Tibial artery (tissue), 4 donors: ENCODE measurements at regions not wholly inside any gene's neighbourhood (a gene's known extent, or its start where the extent isn't known, plus 50 kb on each side); places are given as distances from the start of the nearest gene placed in this dataset.

Experiments used
- DNase-seq, 2 donors: peaks; one replicate each; pipeline ENCODE4 v3.0.0-alpha.2; 2019
- H3K27ac ChIP-seq, 2 donors: fragments of 200-600 bp; sonication (generic) in 1 of 2; 1 replicate in 1 of 2; 2 replicates in 1 of 2; pipeline ENCODE4 v1.5.1; 2018 to 2019; ENCODE audit warnings: mild to moderate bottlenecking in 1 of 2
- H3K27me3 ChIP-seq, 2 donors: fragments of 200-600 bp; sonication (generic) in 1 of 2; one replicate each; pipeline versions ENCODE4 v1.5.1 to v1.6.0; 2016 to 2019
- H3K36me3 ChIP-seq, 3 donors: fragments of 200-600 bp; sonication (generic) in 2 of 3; one replicate each; pipeline ENCODE4 v1.5.1; 2016 to 2019; ENCODE audit warnings: mild to moderate bottlenecking in 2 of 3
- H3K4me1 ChIP-seq, 4 donors: fragments of 200-600 bp; sonication (generic) in 2 of 4; 1 replicate in 3 of 4; 2 replicates in 1 of 4; pipeline ENCODE4 v1.5.1; 2016 to 2019
- H3K4me3 ChIP-seq, 2 donors: fragments of 200-600 bp; sonication (generic) in 1 of 2; 1 replicate in 1 of 2; 2 replicates in 1 of 2; pipeline ENCODE4 v1.5.1; 2018 to 2019; ENCODE audit warnings: mild to moderate bottlenecking in 2 of 2
- H3K9me3 ChIP-seq, 3 donors: fragments of 200-600 bp; sonication (generic) in 1 of 3; one replicate each; pipeline ENCODE4 v1.5.1; 2016 to 2019
- CTCF ChIP-seq, 2 experiments: fragments of 200-600 bp in 1 of 2; fragments of 450-650 bp in 1 of 2; IDR thresholded peaks; one replicate each; pipeline ENCODE4 v1.5.1; 2017 to 2019; ENCODE audit warnings: antibody characterized with exemption in 2 of 2, mild to moderate bottlenecking in 1 of 2, moderate library complexity in 1 of 2
- intact Hi-C: fragments of 100-400 bp; cut with DNase I; formaldehyde crosslinking; loops from one replicate; pipeline ENCODE4 v1.15.0; 2023; ENCODE audit warnings: low total_unique reads

GRCh38 chr19:27765397-27765796 is 1447.6 kb downstream of the UQCRFS1 start:
- TF ChIP-seq CTCF (IDR thresholded peaks at IDR 0.05), result no peak

DNA sequence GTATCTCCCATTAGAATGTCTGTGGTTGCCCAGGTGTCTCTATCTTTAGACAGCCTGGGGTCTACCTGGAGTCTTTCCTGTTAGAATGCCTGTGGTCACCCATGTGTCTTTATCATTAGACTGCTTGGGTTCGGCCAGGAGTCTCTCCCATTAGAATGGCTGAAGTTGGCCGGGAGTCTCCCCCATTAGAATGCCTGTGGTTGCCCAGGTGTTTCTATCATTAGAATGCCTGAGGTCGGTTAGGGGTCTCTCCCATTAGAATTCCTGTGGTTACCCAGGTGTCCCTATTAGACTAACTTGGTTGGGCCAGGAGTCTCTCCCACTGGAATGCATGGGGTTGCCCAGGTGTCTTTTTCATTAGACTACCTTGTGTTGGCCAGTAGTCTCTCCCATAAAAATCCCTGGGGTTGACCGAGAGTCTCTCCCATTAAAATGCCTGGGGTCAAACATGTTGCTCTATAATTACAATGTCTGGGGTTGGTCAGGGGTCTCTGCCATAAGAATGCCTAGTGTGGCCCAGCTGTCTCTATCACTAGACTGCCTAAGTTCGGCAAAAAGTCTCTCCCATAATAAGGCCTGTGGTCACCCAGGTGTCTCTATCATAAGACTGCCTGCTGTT is 1448.7 kb downstream of the UQCRFS1 start:
- Histone ChIP-seq H3K4me1 (no peaks in the 10 kb centered on the region), H3K9me3 (peaks cover 13 to 96% (median 86%) of the 10 kb centered on the region in 3 donors), H3K27me3 (no peaks in the 10 kb centered on the region), H3K36me3 (no peaks in the 10 kb centered on the region), H3K27ac (no peak overlapping the region), H3K4me3 (no peak overlapping the region)
- intact Hi-C loops, result no loop called here
- TF ChIP-seq CTCF (IDR thresholded peaks at IDR 0.05), result no peak
- no peak for DNase-seq

More at GRCh38 chr19:27765397-27765796, 1447.6 kb downstream of the UQCRFS1 start:
- H3K36me3 ChIP-seq, result peaks cover 0 to 5% (median 0%) of the 10 kb centered on the region in 3 donors
- H3K9me3 ChIP-seq, result peaks cover 13 to 96% (median 88%) of the 10 kb centered on the region in 3 donors
- no peaks in the 10 kb centered on the region for H3K27me3 ChIP-seq
- intact Hi-C loops, result no loop called here
- no peak for DNase-seq
- H3K27ac ChIP-seq, result no peak overlapping the region
- H3K4me1 ChIP-seq, result no peaks in the 10 kb centered on the region
- no peak overlapping the region for H3K4me3 ChIP-seq

DNA sequence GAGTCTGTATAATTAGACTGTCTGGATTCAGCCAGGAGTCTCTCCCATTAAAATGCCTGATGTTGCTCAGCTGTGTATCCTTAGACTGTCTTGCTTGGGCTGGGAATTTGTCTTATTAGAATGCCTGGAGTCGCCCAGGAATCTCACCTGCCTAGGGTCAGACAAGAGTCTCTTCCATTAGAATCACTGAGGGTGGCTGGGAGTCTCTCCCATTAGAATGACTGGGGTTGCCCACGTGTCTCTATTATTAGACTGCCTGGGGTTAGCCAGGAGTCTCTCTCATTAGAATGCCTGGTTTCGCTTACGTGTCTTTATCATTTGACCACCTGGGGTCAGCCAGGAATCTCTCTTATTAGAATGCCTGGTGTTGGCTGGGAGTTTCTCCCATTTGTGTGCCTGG is 1450.0 kb downstream of the UQCRFS1 start:
- Histone ChIP-seq H3K27ac (no peak overlapping the region), H3K36me3 (no peaks in the 10 kb centered on the region), H3K9me3 (peaks cover 8 to 93% (median 81%) of the 10 kb centered on the region in 3 donors), H3K4me3 (no peak overlapping the region), H3K27me3 (no peaks in the 10 kb centered on the region), H3K4me1 (no peaks in the 10 kb centered on the region)
- intact Hi-C loops, result no loop called here
- no peak for TF ChIP-seq CTCF (IDR thresholded peaks at IDR 0.05)
- no peak for DNase-seq

DNA sequence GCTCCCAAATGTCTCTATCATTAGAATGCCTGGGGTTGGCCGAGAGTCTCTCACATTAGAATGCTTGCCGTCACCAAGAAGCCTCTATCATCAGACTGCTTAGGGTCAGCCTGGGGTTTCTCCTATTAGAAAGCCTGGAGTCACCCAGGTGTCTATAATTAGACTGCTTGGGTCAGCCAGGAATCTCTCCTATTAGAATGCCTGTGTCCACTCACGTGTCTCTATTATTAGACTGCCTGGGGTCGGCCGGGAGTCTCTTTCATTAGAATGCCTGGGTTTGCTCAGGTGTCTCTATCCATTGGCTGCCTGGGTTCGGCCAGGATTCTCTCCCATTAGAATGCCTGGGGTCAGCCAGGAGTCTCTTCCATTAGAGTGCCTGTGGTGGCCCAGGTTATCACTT is 1453.1 kb downstream of the UQCRFS1 start:
- no peak for DNase-seq
- peaks cover 3 to 67% (median 61%) of the 10 kb centered on the region in 3 donors for H3K9me3 ChIP-seq
- no peaks in the 10 kb centered on the region for H3K4me1 ChIP-seq
- no peaks in the 10 kb centered on the region for H3K27me3 ChIP-seq
- H3K4me3 ChIP-seq, result no peak overlapping the region
- no peak overlapping the region for H3K27ac ChIP-seq
- TF ChIP-seq CTCF (IDR thresholded peaks at IDR 0.05), result no peak
- intact Hi-C loops, result no loop called here
- no peaks in the 10 kb centered on the region for H3K36me3 ChIP-seq

DNA sequence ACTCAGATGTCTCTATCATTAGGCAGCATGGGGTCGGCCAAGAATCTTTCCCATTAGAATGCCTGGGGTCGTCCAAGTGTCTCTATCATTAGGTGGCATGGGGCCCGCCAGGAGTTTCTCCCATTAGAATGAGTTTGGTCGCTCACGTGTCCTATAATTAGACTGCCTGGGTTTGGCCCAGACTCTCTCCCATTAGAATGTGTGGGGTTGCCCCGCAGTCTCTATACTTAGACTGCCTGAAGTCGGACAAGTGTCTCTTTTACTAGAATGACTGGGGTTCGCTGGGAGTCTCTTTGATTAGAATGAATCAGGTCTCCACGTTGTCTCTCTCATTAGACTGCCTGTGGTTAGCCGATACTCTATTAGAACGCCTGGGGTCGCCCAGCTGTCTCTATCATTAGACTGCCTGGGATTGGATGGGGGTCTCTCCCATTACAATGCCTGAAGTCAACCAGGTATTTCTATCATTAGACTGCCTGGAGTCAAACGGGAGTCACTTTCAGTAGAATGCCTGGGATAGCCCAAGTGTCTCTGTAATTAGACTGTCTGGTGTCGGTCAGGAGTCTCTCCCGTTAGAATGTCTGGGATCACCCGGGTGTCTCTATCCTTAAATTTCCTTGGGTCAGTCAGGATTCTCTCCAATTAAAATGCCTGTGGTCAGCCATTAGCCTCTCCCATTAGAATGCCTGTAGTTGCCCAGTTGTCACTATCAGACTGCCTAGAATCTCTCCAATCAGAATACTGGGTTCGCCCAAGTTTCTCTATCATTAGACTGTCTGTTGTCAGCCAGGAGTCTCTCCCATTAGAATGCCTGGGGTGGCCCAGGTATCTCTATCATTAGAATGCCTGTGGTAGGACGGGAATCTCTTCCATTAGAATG is 1454.1 kb downstream of the UQCRFS1 start:
- peaks cover 2 to 58% (median 51%) of the 10 kb centered on the region in 3 donors for H3K9me3 ChIP-seq

More for the DNA sequence above, 1454.1 kb downstream of the UQCRFS1 start:
- no peaks in the 10 kb centered on the region for H3K4me1 ChIP-seq
- no peak overlapping the region for H3K4me3 ChIP-seq
- H3K27ac ChIP-seq, result no peak overlapping the region
- TF ChIP-seq CTCF (IDR thresholded peaks at IDR 0.05), result no peak
- H3K36me3 ChIP-seq, result no peaks in the 10 kb centered on the region
- intact Hi-C loops, result no loop called here
- no peak for DNase-seq
- H3K27me3 ChIP-seq, result no peaks in the 10 kb centered on the region
